HL-60/S4 treated with retinoic acid at 250 ng/mL for 4 days and 3 days (cell line): ENCODE measurements at regions not wholly inside any gene's neighbourhood (a gene's known extent, or its start where the extent isn't known, plus 50 kb on each side); places are given as distances from the start of the nearest gene placed in this dataset.

ENCODE experiments used
- in situ Hi-C: fragments of 300-500 bp; cut with MboI; formaldehyde crosslinking; loops from 2 replicates; pipeline ENCODE4 v1.7.0; 2022; ENCODE audit warnings: low sequenced_read_pairs

DNA sequence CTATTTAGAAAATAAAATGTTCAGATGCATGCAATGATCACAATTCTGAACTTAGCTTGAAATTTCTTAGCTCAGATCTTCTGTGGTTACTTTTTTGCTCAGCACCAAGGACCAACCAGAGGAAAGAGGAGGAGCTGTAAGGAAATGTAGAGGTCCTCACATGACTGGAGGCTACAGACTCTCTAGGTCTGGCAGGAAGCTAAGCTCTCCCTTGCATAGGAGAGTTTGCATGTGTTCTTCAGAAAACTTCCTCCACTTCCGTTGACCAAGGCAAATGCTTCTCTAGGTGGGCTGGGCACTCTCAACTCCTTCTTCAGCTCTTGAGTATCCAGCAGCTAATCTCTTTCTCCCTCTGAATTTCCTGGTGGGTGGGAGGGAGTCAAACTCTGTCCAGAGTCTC is 119.6 kb downstream of the BTC start:
- in situ Hi-C loops, result loop anchor here (25.0 kb wide), 1 partner anchor 337 kb away; no protein-coding TSS in a partner anchor

- in situ Hi-C loops, result no loop called here
Measured at GRCh38 chr4:74675673-74676279, 118.5 kb downstream of the BTC start.

DNA sequence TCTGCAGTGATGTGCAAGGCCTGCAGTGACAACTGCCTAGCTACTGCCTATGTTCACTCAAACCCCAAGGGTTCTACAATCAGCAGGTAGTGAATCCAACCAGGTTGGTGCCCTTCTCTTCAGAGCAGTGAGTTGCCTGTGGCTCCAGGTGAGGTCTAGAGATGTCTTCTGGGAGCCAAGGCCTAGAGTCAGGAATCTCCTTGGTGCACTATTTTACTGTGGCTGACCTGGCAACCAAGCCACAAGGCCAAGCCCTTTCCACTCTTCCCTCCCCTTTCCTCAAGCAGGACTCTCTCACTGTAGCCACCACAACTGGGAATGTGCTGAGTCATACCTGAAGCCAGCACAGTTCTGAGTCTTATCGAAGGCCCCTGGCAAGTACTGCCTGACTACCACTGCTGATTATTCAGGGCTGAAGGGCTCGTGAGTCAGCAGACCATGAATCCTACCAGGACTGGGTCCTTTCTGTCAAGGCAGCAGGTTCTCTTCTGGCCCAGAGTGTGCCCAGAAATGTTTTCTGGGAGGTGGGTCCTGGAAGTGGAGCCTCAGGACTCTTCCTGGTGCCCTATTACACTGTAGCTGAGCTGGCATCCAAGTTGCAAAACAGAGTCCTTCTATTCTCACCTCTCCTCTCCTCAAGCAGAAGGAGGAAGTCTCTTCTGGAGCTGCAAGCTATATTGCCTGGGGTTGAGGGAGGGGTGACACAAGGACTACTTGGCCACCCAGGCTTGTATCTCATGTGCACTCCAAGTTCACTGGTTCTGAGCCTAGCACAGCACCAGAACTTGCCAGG is 111.6 kb downstream of the BTC start:
- in situ Hi-C loops, result no loop called here

GRCh38 chr4:74692972-74693371 is 101.4 kb downstream of the BTC start:
- in situ Hi-C loops, result no loop called here
